DOHH2 (cell line): ENCODE measurements at regions not wholly inside any gene's neighbourhood (a gene's known extent, or its start where the extent isn't known, plus 50 kb on each side); places are given as distances from the start of the nearest gene placed in this dataset.

Experiments
- CTCF ChIP-seq: fragments of 200-600 bp; sonication (generic); IDR thresholded peaks from one replicate; pipeline ENCODE4 v1.5.1; 2014; ENCODE audit warnings: antibody characterized with exemption, mild to moderate bottlenecking, low read depth, low read length; ENCODE audit not compliant: poor library complexity, severe bottlenecking
- EZH2phosphoT487 ChIP-seq: fragments of 200-600 bp; sonication (generic); IDR thresholded peaks from 2 replicates; pipeline ENCODE4 v1.6.1; 2017; ENCODE audit warnings: borderline replicate concordance, mild to moderate bottlenecking, antibody characterized with exemption, low read length, moderate library complexity, mixed read lengths

- TF ChIP-seq CTCF = no peak
- no peak for TF ChIP-seq EZH2phosphoT487
Observed at GRCh38 chr17:55588446-55589242, 77.4 kb upstream of the SMIM36 start.
